ENCODE measurements at regions not wholly inside any gene's neighbourhood (a gene's known extent, or its start where the extent isn't known, plus 50 kb on each side); places are given as distances from the start of the nearest gene placed in this dataset.

GRCh38 chr5:44911501-44911900 lies 102.8 kb downstream of the MRPS30 start:
- in situ Hi-C loops (cut with MboI; ENCODE audit: low sequenced_read_pairs), result no loop called here
- no peak for DNase-seq (ENCODE audit: low spot score in 2 of 2)

GRCh38 chr5:44914221-44914620 lies 105.5 kb downstream of the MRPS30 start:
- DNase-seq (ENCODE audit: low spot score in 2 of 2), result no peak
- no peaks in the 10 kb centered on the region for H3K27me3 ChIP-seq (ENCODE audit: low read depth)
- H3K4me1 ChIP-seq, result peaks cover 2% of the 10 kb centered on the region; the same call in 1 of the 2 replicates
- H3K36me3 ChIP-seq (replicated peaks), result no peaks in the 10 kb centered on the region
- H3K4me3 ChIP-seq, result no peak overlapping the region
- H3K9me3 ChIP-seq, result no peaks in the 10 kb centered on the region
- in situ Hi-C loops (cut with MboI; ENCODE audit: low sequenced_read_pairs), result no loop called here

More at GRCh38 chr5:44911501-44911900, 102.8 kb downstream of the MRPS30 start:
- peaks cover 8% of the 10 kb centered on the region for H3K4me1 ChIP-seq
- H3K27me3 ChIP-seq (ENCODE audit: low read depth), result no peaks in the 10 kb centered on the region
- H3K9me3 ChIP-seq, result no peaks in the 10 kb centered on the region
- no peak overlapping the region for H3K4me3 ChIP-seq
- no peaks in the 10 kb centered on the region for H3K36me3 ChIP-seq (replicated peaks)

GRCh38 chr5:44919560-44919959 lies 110.8 kb downstream of the MRPS30 start:
- H3K4me3 ChIP-seq, result no peak overlapping the region
- no peaks in the 10 kb centered on the region for H3K4me1 ChIP-seq
- no peak for DNase-seq (ENCODE audit: low spot score in 2 of 2)
- no peaks in the 10 kb centered on the region for H3K27me3 ChIP-seq (ENCODE audit: low read depth)
- H3K9me3 ChIP-seq, result no peaks in the 10 kb centered on the region
- H3K36me3 ChIP-seq (replicated peaks), result no peaks in the 10 kb centered on the region
- in situ Hi-C loops (cut with MboI; ENCODE audit: low sequenced_read_pairs), result no loop called here

GRCh38 chr5:44927115-44927733 lies 118.5 kb downstream of the MRPS30 start:
- Histone ChIP-seq H3K4me1 (peaks cover 10% of the 10 kb centered on the region), H3K9me3 (no peaks in the 10 kb centered on the region), H3K4me3 (no peak overlapping the region), H3K36me3 (replicated peaks) (no peaks in the 10 kb centered on the region), H3K27me3 (ENCODE audit: low read depth) (no peaks in the 10 kb centered on the region)
- no peak for DNase-seq (ENCODE audit: low spot score in 2 of 2)
- in situ Hi-C loops (cut with MboI; ENCODE audit: low sequenced_read_pairs), result no loop called here

- H3K9me3 ChIP-seq, result no peaks in the 10 kb centered on the region
- no peak overlapping the region for H3K4me3 ChIP-seq
- H3K36me3 ChIP-seq (replicated peaks), result no peaks in the 10 kb centered on the region
- in situ Hi-C loops (cut with MboI; ENCODE audit: low sequenced_read_pairs), result no loop called here
- DNase-seq (ENCODE audit: low spot score in 2 of 2), result no peak
- H3K4me1 ChIP-seq, result peaks cover 6% of the 10 kb centered on the region; the same call in 1 of the 2 replicates
- H3K27me3 ChIP-seq (ENCODE audit: low read depth), result no peaks in the 10 kb centered on the region
Measured at GRCh38 chr5:44932922-44933585, 124.3 kb downstream of the MRPS30 start.

- Histone ChIP-seq H3K4me1 (peaks cover 6% of the 10 kb centered on the region; the same call in 1 of the 2 replicates), H3K4me3 (no peak overlapping the region), H3K9me3 (no peaks in the 10 kb centered on the region), H3K36me3 (replicated peaks) (no peaks in the 10 kb centered on the region), H3K27me3 (ENCODE audit: low read depth) (no peaks in the 10 kb centered on the region)
- in situ Hi-C loops (cut with MboI; ENCODE audit: low sequenced_read_pairs), result no loop called here
- DNase-seq (ENCODE audit: low spot score in 2 of 2), result no peak
Measured at GRCh38 chr5:44933686-44934085, 124.9 kb downstream of the MRPS30 start.

GRCh38 chr5:44935262-44935661 lies 126.5 kb downstream of the MRPS30 start:
- Histone ChIP-seq H3K36me3 (replicated peaks) (no peaks in the 10 kb centered on the region), H3K27me3 (ENCODE audit: low read depth) (no peaks in the 10 kb centered on the region), H3K4me1 (peaks cover 6% of the 10 kb centered on the region; the same call in 1 of the 2 replicates), H3K4me3 (no peak overlapping the region), H3K9me3 (no peaks in the 10 kb centered on the region)
- DNase-seq (ENCODE audit: low spot score in 2 of 2), result peak; percentile 39 to 52
- in situ Hi-C loops (cut with MboI; ENCODE audit: low sequenced_read_pairs), result no loop called here

- H3K36me3 ChIP-seq (replicated peaks), result no peaks in the 10 kb centered on the region
- no peaks in the 10 kb centered on the region for H3K9me3 ChIP-seq
- in situ Hi-C loops (cut with MboI; ENCODE audit: low sequenced_read_pairs), result no loop called here
- no peaks in the 10 kb centered on the region for H3K27me3 ChIP-seq (ENCODE audit: low read depth)
- H3K4me3 ChIP-seq, result no peak overlapping the region
- DNase-seq (ENCODE audit: low spot score in 2 of 2), result no peak
- peaks cover 7% of the 10 kb centered on the region for H3K4me1 ChIP-seq
Measured at GRCh38 chr5:44935871-44936270, 127.1 kb downstream of the MRPS30 start.

- no peaks in the 10 kb centered on the region for H3K9me3 ChIP-seq
- in situ Hi-C loops (cut with MboI; ENCODE audit: low sequenced_read_pairs), result no loop called here
- peak; percentile 70 to 93 for DNase-seq (ENCODE audit: low spot score in 2 of 2)
- no peaks in the 10 kb centered on the region for H3K27me3 ChIP-seq (ENCODE audit: low read depth)
- no peak overlapping the region for H3K4me3 ChIP-seq
- H3K36me3 ChIP-seq (replicated peaks), result no peaks in the 10 kb centered on the region
- peaks cover 45% of the 10 kb centered on the region for H3K4me1 ChIP-seq
Measured at GRCh38 chr5:44942524-44943001, 133.8 kb downstream of the MRPS30 start.

GRCh38 chr5:44943647-44944046 lies 134.9 kb downstream of the MRPS30 start:
- Histone ChIP-seq H3K4me1 (peaks cover 45% of the 10 kb centered on the region), H3K27me3 (ENCODE audit: low read depth) (no peaks in the 10 kb centered on the region), H3K4me3 (peak overlapping the region; percentile 12), H3K9me3 (no peaks in the 10 kb centered on the region), H3K36me3 (replicated peaks) (no peaks in the 10 kb centered on the region; the same call in 1 of the 2 replicates)
- DNase-seq (ENCODE audit: low spot score in 2 of 2), result peak in 1 of 2 experiments; percentile 14
- in situ Hi-C loops (cut with MboI; ENCODE audit: low sequenced_read_pairs), result no loop called here

GRCh38 chr5:44945743-44946142 lies 137.0 kb downstream of the MRPS30 start:
- DNase-seq (ENCODE audit: low spot score in 2 of 2), result no peak
- H3K4me1 ChIP-seq, result peaks cover 44% of the 10 kb centered on the region
- H3K36me3 ChIP-seq (replicated peaks), result no peaks in the 10 kb centered on the region; the same call in 1 of the 2 replicates
- no peaks in the 10 kb centered on the region for H3K27me3 ChIP-seq (ENCODE audit: low read depth)
- in situ Hi-C loops (cut with MboI; ENCODE audit: low sequenced_read_pairs), result no loop called here
- no peak overlapping the region for H3K4me3 ChIP-seq
- H3K9me3 ChIP-seq, result no peaks in the 10 kb centered on the region

- Histone ChIP-seq H3K9me3 (no peaks in the 10 kb centered on the region), H3K4me3 (no peak overlapping the region), H3K27me3 (ENCODE audit: low read depth) (no peaks in the 10 kb centered on the region), H3K36me3 (replicated peaks) (no peaks in the 10 kb centered on the region; the same call in 1 of the 2 replicates), H3K4me1 (peaks cover 23% of the 10 kb centered on the region)
- no peak for DNase-seq (ENCODE audit: low spot score in 2 of 2)
- in situ Hi-C loops (cut with MboI; ENCODE audit: low sequenced_read_pairs), result no loop called here
Measured at GRCh38 chr5:44949687-44950086, 140.9 kb downstream of the MRPS30 start.

GRCh38 chr5:44951371-44951770 lies 142.6 kb downstream of the MRPS30 start:
- in situ Hi-C loops (cut with MboI; ENCODE audit: low sequenced_read_pairs), result no loop called here
- Histone ChIP-seq H3K27me3 (ENCODE audit: low read depth) (no peaks in the 10 kb centered on the region), H3K36me3 (replicated peaks) (no peaks in the 10 kb centered on the region; the same call in 1 of the 2 replicates), H3K9me3 (no peaks in the 10 kb centered on the region), H3K4me3 (no peak overlapping the region), H3K4me1 (peaks cover 12% of the 10 kb centered on the region)
- no peak for DNase-seq (ENCODE audit: low spot score in 2 of 2)

- Histone ChIP-seq H3K36me3 (replicated peaks) (no peaks in the 10 kb centered on the region; the same call in 1 of the 2 replicates), H3K9me3 (no peaks in the 10 kb centered on the region), H3K4me1 (peaks cover 12% of the 10 kb centered on the region), H3K27me3 (ENCODE audit: low read depth) (no peaks in the 10 kb centered on the region), H3K4me3 (no peak overlapping the region)
- DNase-seq (ENCODE audit: low spot score in 2 of 2), result peak; percentile 55 to 62
- in situ Hi-C loops (cut with MboI; ENCODE audit: low sequenced_read_pairs), result no loop called here
Measured at GRCh38 chr5:44952376-44952775, 143.6 kb downstream of the MRPS30 start.

All from HAP-1 (cell line).